PC-9 (cell line): ENCODE measurements at regions not wholly inside any gene's neighbourhood (a gene's known extent, or its start where the extent isn't known, plus 50 kb on each side); places are given as distances from the start of the nearest gene placed in this dataset.

Experiments used
- EZH2 ChIP-seq: fragments of 200-600 bp; sonication (generic); IDR thresholded peaks from 2 replicates; pipeline ENCODE4 v1.8.0; 2017; ENCODE audit warnings: antibody characterized with exemption, low read depth
- TF ChIP-seq, protein P1 (sequence below): fragments of 200-600 bp; sonication (generic); conservative IDR thresholded peaks from 2 replicates; pipeline ENCODE4 v1.6.1; 2017; ENCODE audit warnings: mixed run types, antibody characterized with exemption, mild to moderate bottlenecking, moderate library complexity

DNA sequence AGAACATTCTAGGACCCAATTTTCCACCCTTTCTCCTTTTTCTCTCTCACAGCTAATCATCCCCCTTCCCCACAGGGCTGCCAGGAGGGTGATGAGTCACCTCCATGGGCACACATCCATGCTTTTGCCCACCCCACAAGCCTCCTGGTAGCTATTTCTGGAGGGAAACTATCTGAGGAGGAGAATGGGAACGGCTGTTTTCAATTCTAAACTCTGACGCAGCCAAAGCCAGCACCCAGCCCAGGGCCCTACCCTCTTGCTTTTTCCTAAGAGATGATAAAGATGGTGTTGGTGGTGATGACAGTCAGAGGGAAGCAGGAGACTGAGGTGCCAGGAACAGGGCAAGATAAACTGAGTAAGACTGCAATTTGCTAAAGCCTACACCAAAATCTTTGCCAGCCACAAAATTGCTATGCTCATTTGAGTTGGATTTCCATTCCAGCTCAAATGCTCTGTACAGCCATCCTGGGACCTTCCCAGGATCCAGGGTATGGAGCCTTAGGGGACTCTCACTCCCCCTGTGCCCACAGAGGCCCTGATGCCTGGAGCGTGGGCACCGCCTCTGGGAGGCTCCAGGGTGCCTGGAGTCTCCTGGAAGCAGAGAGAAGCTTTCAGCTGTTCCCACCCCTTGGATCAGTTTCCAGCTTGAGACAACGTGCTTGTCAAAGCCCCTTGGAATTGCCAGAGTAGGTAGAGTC lies 62.0 kb upstream of the FZD7 start:
- TF ChIP-seq, protein P1, sequence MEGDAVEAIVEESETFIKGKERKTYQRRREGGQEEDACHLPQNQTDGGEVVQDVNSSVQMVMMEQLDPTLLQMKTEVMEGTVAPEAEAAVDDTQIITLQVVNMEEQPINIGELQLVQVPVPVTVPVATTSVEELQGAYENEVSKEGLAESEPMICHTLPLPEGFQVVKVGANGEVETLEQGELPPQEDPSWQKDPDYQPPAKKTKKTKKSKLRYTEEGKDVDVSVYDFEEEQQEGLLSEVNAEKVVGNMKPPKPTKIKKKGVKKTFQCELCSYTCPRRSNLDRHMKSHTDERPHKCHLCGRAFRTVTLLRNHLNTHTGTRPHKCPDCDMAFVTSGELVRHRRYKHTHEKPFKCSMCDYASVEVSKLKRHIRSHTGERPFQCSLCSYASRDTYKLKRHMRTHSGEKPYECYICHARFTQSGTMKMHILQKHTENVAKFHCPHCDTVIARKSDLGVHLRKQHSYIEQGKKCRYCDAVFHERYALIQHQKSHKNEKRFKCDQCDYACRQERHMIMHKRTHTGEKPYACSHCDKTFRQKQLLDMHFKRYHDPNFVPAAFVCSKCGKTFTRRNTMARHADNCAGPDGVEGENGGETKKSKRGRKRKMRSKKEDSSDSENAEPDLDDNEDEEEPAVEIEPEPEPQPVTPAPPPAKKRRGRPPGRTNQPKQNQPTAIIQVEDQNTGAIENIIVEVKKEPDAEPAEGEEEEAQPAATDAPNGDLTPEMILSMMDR: no peak
- no peak for TF ChIP-seq EZH2
